K562 (cell line): ENCODE measurements at regions not wholly inside any gene's neighbourhood (a gene's known extent, or its start where the extent isn't known, plus 50 kb on each side); places are given as distances from the start of the nearest gene placed in this dataset.

Experiments
- ETV1 ChIP-seq: fragments of 450-650 bp; conservative IDR thresholded peaks from 2 replicates; pipeline ENCODE4 v1.6.1; 2016; ENCODE audit warnings: missing genetic modification characterization, control low read depth, low read depth, missing compliant biosample characterization
- MEIS2 ChIP-seq: fragments of 450-650 bp; IDR thresholded peaks from 2 replicates; pipeline ENCODE4 v1.6.1; 2014; ENCODE audit warnings: mild to moderate bottlenecking; ENCODE audit not compliant: partially characterized antibody
- RBM17 ChIP-seq: fragments of 200-400 bp; formaldehyde crosslinking; IDR thresholded peaks from 2 replicates; pipeline ENCODE4 v1.6.1; 2017; ENCODE audit warnings: low read depth, mild to moderate bottlenecking, low read length, borderline replicate concordance
- TAF7 ChIP-seq: fragments of 450-650 bp; IDR thresholded peaks from 2 replicates; pipeline ENCODE4 v1.6.1; 2016; ENCODE audit warnings: missing genetic modification characterization, missing compliant biosample characterization
- ZNF184 ChIP-seq: sonication (generic); formaldehyde crosslinking; IDR thresholded peaks from 2 replicates; pipeline ENCODE4 v1.5.0; 2020; ENCODE audit warnings: missing genetic modification reagents
- ZNF766 ChIP-seq: fragments of 200-800 bp; sonication (Bioruptor generic); conservative IDR thresholded peaks from 2 replicates; pipeline ENCODE4 v1.6.1; 2016; ENCODE audit warnings: missing genetic modification characterization, missing compliant biosample characterization
- TF ChIP-seq, protein P1 (sequence below): sonication (generic); formaldehyde crosslinking; IDR thresholded peaks from 2 replicates; pipeline ENCODE4 v1.8.1; 2023; ENCODE audit warnings: mild to moderate bottlenecking, missing genetic modification reagents
- TF ChIP-seq, protein P2 (sequence below): fragments of 250-450 bp; sonication (Bioruptor Pico); IDR thresholded peaks from 2 replicates; pipeline ENCODE4 v1.8.0; 2022; ENCODE audit warnings: inconsistent platforms, mild to moderate bottlenecking, moderate library complexity, borderline replicate concordance
- TF ChIP-seq, protein P3 (sequence below), 2 experiments: IDR thresholded peaks; 2 replicates each; pipeline ENCODE4 v1.6.1; 2011; ENCODE audit warnings: borderline replicate concordance in 1 of 2, control low read depth in 1 of 2, low read depth in 1 of 2, low read length in 1 of 2, mild to moderate bottlenecking in 1 of 2, mixed read lengths in 1 of 2, moderate library complexity in 1 of 2; ENCODE audit not compliant: insufficient read depth in 1 of 2, insufficient read length in 1 of 2, poor library complexity in 1 of 2, severe bottlenecking in 1 of 2; ENCODE audit errors: extremely low read depth in 1 of 2

DNA sequence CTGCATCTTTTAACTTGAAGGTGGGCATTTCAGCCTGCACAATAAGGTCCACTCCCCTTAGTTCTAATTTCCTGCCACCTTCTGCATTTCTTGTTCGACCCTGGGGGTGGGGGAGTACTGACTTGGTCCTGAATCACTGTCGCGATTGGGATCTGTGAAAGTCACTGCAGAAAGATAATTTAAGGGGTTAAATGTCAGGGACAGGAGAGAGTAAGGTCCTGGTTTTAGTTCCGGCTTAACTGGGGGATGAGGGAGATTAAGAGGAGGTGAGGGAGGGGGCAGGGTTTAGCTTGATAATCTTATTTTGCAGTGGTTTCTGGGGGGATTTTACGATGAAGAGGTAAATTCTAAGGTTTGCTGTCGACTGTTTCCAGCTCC lies 128.1 kb downstream of the MRPS6 start (continued):
- TF ChIP-seq TAF7 (tag): peak; percentile 19; the same call in 1 of the 2 replicates
- no peak for TF ChIP-seq ZNF766 (CRISPR knock-in tag)
- TF ChIP-seq ETV1 (tag): peak; percentile 33; the same call in 1 of the 2 replicates
- no peak for TF ChIP-seq RBM17
- TF ChIP-seq ZNF184 (CRISPR knock-in tag): no peak
- peak; percentile 34 for TF ChIP-seq MEIS2
- TF ChIP-seq, protein P1, sequence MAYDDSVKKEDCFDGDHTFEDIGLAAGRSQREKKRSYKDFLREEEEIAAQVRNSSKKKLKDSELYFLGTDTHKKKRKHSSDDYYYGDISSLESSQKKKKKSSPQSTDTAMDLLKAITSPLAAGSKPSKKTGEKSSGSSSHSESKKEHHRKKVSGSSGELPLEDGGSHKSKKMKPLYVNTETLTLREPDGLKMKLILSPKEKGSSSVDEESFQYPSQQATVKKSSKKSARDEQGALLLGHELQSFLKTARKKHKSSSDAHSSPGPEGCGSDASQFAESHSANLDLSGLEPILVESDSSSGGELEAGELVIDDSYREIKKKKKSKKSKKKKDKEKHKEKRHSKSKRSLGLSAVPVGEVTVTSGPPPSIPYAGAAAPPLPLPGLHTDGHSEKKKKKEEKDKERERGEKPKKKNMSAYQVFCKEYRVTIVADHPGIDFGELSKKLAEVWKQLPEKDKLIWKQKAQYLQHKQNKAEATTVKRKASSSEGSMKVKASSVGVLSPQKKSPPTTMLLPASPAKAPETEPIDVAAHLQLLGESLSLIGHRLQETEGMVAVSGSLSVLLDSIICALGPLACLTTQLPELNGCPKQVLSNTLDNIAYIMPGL (CRISPR knock-in tag): no peak
- TF ChIP-seq, protein P2, sequence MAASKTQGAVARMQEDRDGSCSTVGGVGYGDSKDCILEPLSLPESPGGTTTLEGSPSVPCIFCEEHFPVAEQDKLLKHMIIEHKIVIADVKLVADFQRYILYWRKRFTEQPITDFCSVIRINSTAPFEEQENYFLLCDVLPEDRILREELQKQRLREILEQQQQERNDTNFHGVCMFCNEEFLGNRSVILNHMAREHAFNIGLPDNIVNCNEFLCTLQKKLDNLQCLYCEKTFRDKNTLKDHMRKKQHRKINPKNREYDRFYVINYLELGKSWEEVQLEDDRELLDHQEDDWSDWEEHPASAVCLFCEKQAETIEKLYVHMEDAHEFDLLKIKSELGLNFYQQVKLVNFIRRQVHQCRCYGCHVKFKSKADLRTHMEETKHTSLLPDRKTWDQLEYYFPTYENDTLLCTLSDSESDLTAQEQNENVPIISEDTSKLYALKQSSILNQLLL (CRISPR knock-in tag): no peak
- TF ChIP-seq, protein P3, sequence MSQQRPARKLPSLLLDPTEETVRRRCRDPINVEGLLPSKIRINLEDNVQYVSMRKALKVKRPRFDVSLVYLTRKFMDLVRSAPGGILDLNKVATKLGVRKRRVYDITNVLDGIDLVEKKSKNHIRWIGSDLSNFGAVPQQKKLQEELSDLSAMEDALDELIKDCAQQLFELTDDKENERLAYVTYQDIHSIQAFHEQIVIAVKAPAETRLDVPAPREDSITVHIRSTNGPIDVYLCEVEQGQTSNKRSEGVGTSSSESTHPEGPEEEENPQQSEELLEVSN (IDR thresholded peaks at IDR 0.05; ENCODE audit: borderline replicate concordance in 1 of 2, extremely low read depth in 1 of 2, insufficient read depth in 1 of 2, insufficient read length in 1 of 2, low read depth in 1 of 2, low read length in 1 of 2, poor library complexity in 1 of 2, severe bottlenecking in 1 of 2): no peak
